HFFc6 (cell line): ENCODE measurements at regions not wholly inside any gene's neighbourhood (a gene's known extent, or its start where the extent isn't known, plus 50 kb on each side); places are given as distances from the start of the nearest gene placed in this dataset.

Experiments
- DNase-seq: peaks from one replicate; pipeline ENCODE4 v3.0.0-alpha.2; 2018
- H3K27ac Mint-ChIP-seq: 2 replicates; pipeline ENCODE4 v1.8.0; 2020; ENCODE audit warnings: mild to moderate bottlenecking, mixed read lengths
- H3K27me3 Mint-ChIP-seq: 2 replicates; pipeline ENCODE4 v1.8.0; 2021; ENCODE audit warnings: mild to moderate bottlenecking, moderate library complexity, mixed read lengths; ENCODE audit not compliant: insufficient read depth
- H3K36me3 Mint-ChIP-seq: 2 replicates; pipeline ENCODE4 v1.8.0; 2021; ENCODE audit warnings: low read depth, mixed read lengths
- H3K4me1 Mint-ChIP-seq: 2 replicates; pipeline ENCODE4 v1.8.0; 2020; ENCODE audit warnings: low read depth, mixed read lengths
- H3K4me3 Mint-ChIP-seq: 2 replicates; pipeline ENCODE4 v1.8.0; 2020; ENCODE audit warnings: mild to moderate bottlenecking, moderate library complexity, mixed read lengths
- H3K9me3 Mint-ChIP-seq: 2 replicates; pipeline ENCODE4 v1.8.0; 2020; ENCODE audit warnings: mild to moderate bottlenecking, mixed read lengths
- CTCF ChIP-seq: fragments of 200-600 bp; sonication (generic); IDR thresholded peaks from 2 replicates; pipeline ENCODE4 v1.5.0; 2021; ENCODE audit warnings: antibody characterized with exemption, mild to moderate bottlenecking

GRCh38 chr1:117284399-117285215 is 73.9 kb upstream of the VTCN1 start:
- DNase-seq: peak; percentile 65
- Mint-ChIP-seq H3K4me1 (peaks cover 7% of the 10 kb centered on the region), H3K27me3 (peaks cover 4% of the 10 kb centered on the region; the same call in 1 of the 2 replicates), H3K27ac (no peak overlapping the region), H3K9me3 (no peaks in the 10 kb centered on the region), H3K36me3 (no peaks in the 10 kb centered on the region), H3K4me3 (no peak overlapping the region)
- peak; percentile 82 for TF ChIP-seq CTCF

- H3K4me3 Mint-ChIP-seq: no peak overlapping the region
- peaks cover 6% of the 10 kb centered on the region for H3K4me1 Mint-ChIP-seq
- no peak for TF ChIP-seq CTCF
- H3K27ac Mint-ChIP-seq: no peak overlapping the region
- no peaks in the 10 kb centered on the region; the same call in 1 of the 2 replicates for H3K27me3 Mint-ChIP-seq
- no peaks in the 10 kb centered on the region for H3K36me3 Mint-ChIP-seq
- DNase-seq: no peak
- no peaks in the 10 kb centered on the region for H3K9me3 Mint-ChIP-seq
These were observed 67.8 kb upstream of the VTCN1 start for GRCh38 chr1:117278531-117278930.

GRCh38 chr1:117275055-117275454 is 64.3 kb upstream of the VTCN1 start:
- Mint-ChIP-seq H3K27ac (no peak overlapping the region), H3K4me1 (no peaks in the 10 kb centered on the region), H3K27me3 (peaks cover 2% of the 10 kb centered on the region), H3K4me3 (no peak overlapping the region), H3K36me3 (no peaks in the 10 kb centered on the region), H3K9me3 (no peaks in the 10 kb centered on the region)
- no peak for DNase-seq
- TF ChIP-seq CTCF: no peak

GRCh38 chr1:117271959-117272358 is 61.2 kb upstream of the VTCN1 start:
- H3K9me3 Mint-ChIP-seq: no peaks in the 10 kb centered on the region
- H3K4me3 Mint-ChIP-seq: no peak overlapping the region
- H3K36me3 Mint-ChIP-seq: no peaks in the 10 kb centered on the region
- H3K27me3 Mint-ChIP-seq: peaks cover 13% of the 10 kb centered on the region
- no peak overlapping the region for H3K27ac Mint-ChIP-seq
- TF ChIP-seq CTCF: no peak
- DNase-seq: no peak
- H3K4me1 Mint-ChIP-seq: no peaks in the 10 kb centered on the region

- H3K4me1 Mint-ChIP-seq: no peaks in the 10 kb centered on the region
These were observed 60.4 kb upstream of the VTCN1 start for GRCh38 chr1:117271129-117271528.

More at GRCh38 chr1:117271129-117271528, 60.4 kb upstream of the VTCN1 start:
- H3K4me3 Mint-ChIP-seq: no peak overlapping the region
- no peaks in the 10 kb centered on the region for H3K9me3 Mint-ChIP-seq
- H3K36me3 Mint-ChIP-seq: no peaks in the 10 kb centered on the region
- peaks cover 13% of the 10 kb centered on the region for H3K27me3 Mint-ChIP-seq
- no peak for TF ChIP-seq CTCF
- no peak for DNase-seq
- no peak overlapping the region for H3K27ac Mint-ChIP-seq
